NCI-H82 treated with DMSO at 0.1 percent for 48 hours (cell line): ENCODE measurements at regions not wholly inside any gene's neighbourhood (a gene's known extent, or its start where the extent isn't known, plus 50 kb on each side); places are given as distances from the start of the nearest gene placed in this dataset.
"Not testable (repeated sequence)": the region's sequence is repeated elsewhere in the genome, so short reads cannot be mapped to it uniquely, and the experiment has no call there.

Source experiments
- DNase-seq: peaks from one replicate; lab custom pipeline; 2025; ENCODE audit not compliant: unreplicated experiment; lab: John Stamatoyannopoulos, UW

GRCh38 chr4:81786766-81787165 lies 315.1 kb upstream of the RASGEF1B start:
- no peak for DNase-seq

- peak; percentile 26 for DNase-seq
These were observed 314.5 kb upstream of the RASGEF1B start for GRCh38 chr4:81786063-81786763.

- DNase-seq: no peak
These were observed 313.6 kb upstream of the RASGEF1B start for GRCh38 chr4:81785338-81785737.

GRCh38 chr4:81783558-81783957 lies 311.9 kb upstream of the RASGEF1B start:
- DNase-seq: no peak

GRCh38 chr4:81781799-81782198 lies 310.1 kb upstream of the RASGEF1B start:
- no peak for DNase-seq

- DNase-seq: not testable (repeated sequence)
These were observed 306.0 kb upstream of the RASGEF1B start for GRCh38 chr4:81777718-81778117.

- no peak for DNase-seq
These were observed 305.1 kb upstream of the RASGEF1B start for GRCh38 chr4:81776794-81777193.

GRCh38 chr4:81773557-81773956 lies 301.9 kb upstream of the RASGEF1B start:
- no peak for DNase-seq

- no peak for DNase-seq
These were observed 300.0 kb upstream of the RASGEF1B start for GRCh38 chr4:81771721-81772120.

- no peak for DNase-seq
These were observed 297.5 kb upstream of the RASGEF1B start for GRCh38 chr4:81769244-81769643.

GRCh38 chr4:81758574-81759264 lies 287.0 kb upstream of the RASGEF1B start:
- no peak for DNase-seq

- DNase-seq: no peak
These were observed 286.0 kb upstream of the RASGEF1B start for GRCh38 chr4:81757691-81758090.

- DNase-seq: no peak
These were observed 285.3 kb upstream of the RASGEF1B start for GRCh38 chr4:81756973-81757372.

- DNase-seq: no peak
These were observed 284.3 kb upstream of the RASGEF1B start for GRCh38 chr4:81756042-81756441.

GRCh38 chr4:81754169-81754568 lies 282.5 kb upstream of the RASGEF1B start:
- DNase-seq: no peak

- no peak for DNase-seq
These were observed 280.0 kb upstream of the RASGEF1B start for GRCh38 chr4:81751531-81752289.

GRCh38 chr4:81747242-81747930 lies 275.7 kb upstream of the RASGEF1B start:
- no peak for DNase-seq

GRCh38 chr4:81746773-81747172 lies 275.1 kb upstream of the RASGEF1B start:
- DNase-seq: no peak

- no peak for DNase-seq
These were observed 274.4 kb upstream of the RASGEF1B start for GRCh38 chr4:81746071-81746470.

- no peak for DNase-seq
These were observed 273.3 kb upstream of the RASGEF1B start for GRCh38 chr4:81745050-81745449.

GRCh38 chr4:81743731-81744435 lies 272.2 kb upstream of the RASGEF1B start:
- peak; percentile 85 for DNase-seq
